Loucy (cell line): ENCODE measurements at regions not wholly inside any gene's neighbourhood (a gene's known extent, or its start where the extent isn't known, plus 50 kb on each side); places are given as distances from the start of the nearest gene placed in this dataset.
A peak's percentile ranks its signal among the peaks of the same experiment; 100 is the strongest.

Source experiments
- H2AFZ ChIP-seq: fragments of 200-600 bp; sonication (generic); 2 replicates; pipeline ENCODE4 v1.6.0; 2016; ENCODE audit warnings: antibody characterized with exemption, mild to moderate bottlenecking, low read length, moderate library complexity
- H3F3A ChIP-seq: fragments of 200-600 bp; 2 replicates; pipeline ENCODE4 v1.6.0; 2016; ENCODE audit warnings: antibody characterized with exemption, low read depth, mild to moderate bottlenecking
- H3K27me3 ChIP-seq: fragments of 200-600 bp; sonication (generic); 2 replicates; pipeline ENCODE4 v1.6.1; 2014; ENCODE audit warnings: low read length, mild to moderate bottlenecking; ENCODE audit not compliant: insufficient read depth, poor library complexity, severe bottlenecking
- H3K36me3 ChIP-seq: fragments of 200-600 bp; sonication (generic); 2 replicates; pipeline ENCODE4 v1.6.1; 2016; ENCODE audit warnings: low read length; ENCODE audit not compliant: insufficient read depth
- H3K4me1 ChIP-seq: fragments of 200-600 bp; sonication (generic); 2 replicates; pipeline ENCODE4 v1.5.1; 2014; ENCODE audit warnings: low read length, mild to moderate bottlenecking; ENCODE audit not compliant: insufficient read depth, poor library complexity, severe bottlenecking
- H3K4me2 ChIP-seq: fragments of 200-600 bp; sonication (generic); 2 replicates; pipeline ENCODE4 v1.6.0; 2014; ENCODE audit warnings: antibody characterized with exemption, low read length, low read depth, mild to moderate bottlenecking; ENCODE audit not compliant: poor library complexity, severe bottlenecking
- H3K4me3 ChIP-seq: fragments of 200-600 bp; sonication (generic); 2 replicates; pipeline ENCODE4 v1.5.1; 2014; ENCODE audit warnings: low read length, mild to moderate bottlenecking, mixed read lengths; ENCODE audit not compliant: poor library complexity, severe bottlenecking
- H3K79me2 ChIP-seq: fragments of 200-600 bp; sonication (generic); 2 replicates; pipeline ENCODE4 v1.6.1; 2014; ENCODE audit warnings: low read length; ENCODE audit not compliant: insufficient read depth
- H3K9ac ChIP-seq: fragments of 200-600 bp; sonication (generic); 2 replicates; pipeline ENCODE4 v1.6.0; 2014; ENCODE audit warnings: mild to moderate bottlenecking, low read depth, low read length, moderate library complexity; ENCODE audit not compliant: poor library complexity, severe bottlenecking
- H3K9me2 ChIP-seq: fragments of 200-600 bp; sonication (generic); replicated peaks from 2 replicates; pipeline ENCODE4 v1.6.1; 2016; ENCODE audit warnings: low read depth, low read length, mixed read lengths
- H3K9me3 ChIP-seq: fragments of 200-600 bp; sonication (generic); 2 replicates; pipeline ENCODE4 v1.6.1; 2014; ENCODE audit warnings: mild to moderate bottlenecking, antibody characterized with exemption, low read length, low read depth; ENCODE audit not compliant: insufficient read depth
- H4K20me1 ChIP-seq: fragments of 200-600 bp; sonication (generic); 2 replicates; pipeline ENCODE4 v1.6.0; 2014; ENCODE audit warnings: antibody characterized with exemption, low read length, mild to moderate bottlenecking; ENCODE audit not compliant: insufficient read depth, poor library complexity, severe bottlenecking
- EZH2phosphoT487 ChIP-seq: fragments of 200-600 bp; IDR thresholded peaks from 2 replicates; pipeline ENCODE4 v1.6.1; 2018; ENCODE audit warnings: antibody characterized with exemption, mild to moderate bottlenecking, moderate library complexity, borderline replicate concordance
- TF ChIP-seq, protein P1 (sequence below): fragments of 200-600 bp; sonication (generic); conservative IDR thresholded peaks from 2 replicates; pipeline ENCODE4 v1.5.1; 2014; ENCODE audit warnings: mild to moderate bottlenecking, antibody characterized with exemption, low read length

- H3K9ac ChIP-seq = no peak overlapping the region
Observed at GRCh38 chr4:155529272-155529671, 137.4 kb upstream of the GUCY1A1 start.

GRCh38 chr4:155526452-155527169 lies 140.0 kb upstream of the GUCY1A1 start:
- no peaks in the 10 kb centered on the region for H3K27me3 ChIP-seq
- 0 out of 2 replicates have a peak overlapping the region, but pooled peaks have one; percentile 11 for H2AFZ ChIP-seq
- H3K9ac ChIP-seq = no peak overlapping the region
- H4K20me1 ChIP-seq = no peaks in the 10 kb centered on the region
- H3K4me3 ChIP-seq = no peak overlapping the region
- no peaks in the 10 kb centered on the region for H3K36me3 ChIP-seq
- no peaks in the 10 kb centered on the region for H3F3A ChIP-seq
- no peaks in the 10 kb centered on the region; the same call in 1 of the 2 replicates for H3K9me3 ChIP-seq
- H3K9me2 ChIP-seq = no peaks in the 10 kb centered on the region
- no peak overlapping the region for H3K4me2 ChIP-seq
- H3K4me1 ChIP-seq = no peaks in the 10 kb centered on the region
- H3K79me2 ChIP-seq = no peaks in the 10 kb centered on the region
- no peak for TF ChIP-seq EZH2phosphoT487
- TF ChIP-seq, protein P1, sequence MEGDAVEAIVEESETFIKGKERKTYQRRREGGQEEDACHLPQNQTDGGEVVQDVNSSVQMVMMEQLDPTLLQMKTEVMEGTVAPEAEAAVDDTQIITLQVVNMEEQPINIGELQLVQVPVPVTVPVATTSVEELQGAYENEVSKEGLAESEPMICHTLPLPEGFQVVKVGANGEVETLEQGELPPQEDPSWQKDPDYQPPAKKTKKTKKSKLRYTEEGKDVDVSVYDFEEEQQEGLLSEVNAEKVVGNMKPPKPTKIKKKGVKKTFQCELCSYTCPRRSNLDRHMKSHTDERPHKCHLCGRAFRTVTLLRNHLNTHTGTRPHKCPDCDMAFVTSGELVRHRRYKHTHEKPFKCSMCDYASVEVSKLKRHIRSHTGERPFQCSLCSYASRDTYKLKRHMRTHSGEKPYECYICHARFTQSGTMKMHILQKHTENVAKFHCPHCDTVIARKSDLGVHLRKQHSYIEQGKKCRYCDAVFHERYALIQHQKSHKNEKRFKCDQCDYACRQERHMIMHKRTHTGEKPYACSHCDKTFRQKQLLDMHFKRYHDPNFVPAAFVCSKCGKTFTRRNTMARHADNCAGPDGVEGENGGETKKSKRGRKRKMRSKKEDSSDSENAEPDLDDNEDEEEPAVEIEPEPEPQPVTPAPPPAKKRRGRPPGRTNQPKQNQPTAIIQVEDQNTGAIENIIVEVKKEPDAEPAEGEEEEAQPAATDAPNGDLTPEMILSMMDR = no peak

More at GRCh38 chr4:155529272-155529671, 137.4 kb upstream of the GUCY1A1 start:
- no peaks in the 10 kb centered on the region for H4K20me1 ChIP-seq
- no peaks in the 10 kb centered on the region for H3K9me3 ChIP-seq
- no peaks in the 10 kb centered on the region for H3K9me2 ChIP-seq
- no peak overlapping the region for H3K4me2 ChIP-seq
- TF ChIP-seq, protein P1 = peak; percentile 94
- TF ChIP-seq EZH2phosphoT487 = no peak
- H2AFZ ChIP-seq = no peak overlapping the region
- no peaks in the 10 kb centered on the region for H3F3A ChIP-seq
- H3K27me3 ChIP-seq = no peaks in the 10 kb centered on the region
- H3K4me1 ChIP-seq = no peaks in the 10 kb centered on the region
- H3K79me2 ChIP-seq = no peaks in the 10 kb centered on the region
- H3K4me3 ChIP-seq = no peak overlapping the region
- no peaks in the 10 kb centered on the region for H3K36me3 ChIP-seq

GRCh38 chr4:155524926-155525455 lies 141.7 kb upstream of the GUCY1A1 start:
- Histone ChIP-seq H4K20me1 (no peaks in the 10 kb centered on the region), H3K4me1 (no peaks in the 10 kb centered on the region), H3K27me3 (no peaks in the 10 kb centered on the region), H3K4me2 (no peak overlapping the region), H3K9ac (no peak overlapping the region), H3K36me3 (no peaks in the 10 kb centered on the region), H3F3A (no peaks in the 10 kb centered on the region), H3K9me2 (no peaks in the 10 kb centered on the region), H3K9me3 (peaks cover 5% of the 10 kb centered on the region), H2AFZ (no peak overlapping the region), H3K79me2 (no peaks in the 10 kb centered on the region), H3K4me3 (no peak overlapping the region)
- TF ChIP-seq EZH2phosphoT487 = no peak
- TF ChIP-seq, protein P1 = no peak
